Motor neuron (in vitro differentiated cells): ENCODE measurements at regions not wholly inside any gene's neighbourhood (a gene's known extent, or its start where the extent isn't known, plus 50 kb on each side); places are given as distances from the start of the nearest gene placed in this dataset.
"Not testable (repeated sequence)": the region's sequence is repeated elsewhere in the genome, so short reads cannot be mapped to it uniquely, and the experiment has no call there.

Source experiments
- ATAC-seq, 8 experiments: fragments of 200-7000 bp; cut with Tn5 transposase; replicated peaks in 6 of 8; 2 replicates each; pipeline ENCODE4 v1.8.0; 2021; ENCODE audit warnings: mild to moderate bottlenecking in 8 of 8, moderate library complexity in 8 of 8
- H3K27ac ChIP-seq, 2 donors: fragments of 250-450 bp; sonication (Bioruptor Pico); 2 replicates each; pipeline ENCODE4 v1.9.0; 2021; ENCODE audit warnings: antibody characterized with exemption in 2 of 2, mild to moderate bottlenecking in 2 of 2, moderate library complexity in 1 of 2
- H3K4me1 ChIP-seq, 2 donors: fragments of 250-450 bp; sonication (Bioruptor Pico); replicated peaks in 1 of 2; 2 replicates each; pipeline ENCODE4 v1.6.1; 2021; ENCODE audit warnings: antibody characterized with exemption in 2 of 2, mild to moderate bottlenecking in 2 of 2, moderate library complexity in 1 of 2
- H3K4me3 ChIP-seq, 5 donors: fragments of 250-450 bp; sonication (Bioruptor Pico); 2 replicates each; pipeline ENCODE4 v1.9.0; 2021; ENCODE audit warnings: antibody characterized with exemption in 5 of 5, mild to moderate bottlenecking in 5 of 5, moderate library complexity in 4 of 5
- WGBS, 10 experiments: fragments of 450-650 bp; shearing (Covaris generic); methylation state at CpG; one replicate each; pipeline ENCODE4 v1.0.0; 2022; 5-methylcytosine and 5-hydroxymethylcytosine counted together
- in situ Hi-C, 9 experiments: fragments of 400-800 bp; cut with MboI; loops; one replicate each; pipeline ENCODE4 v1.15.0; 2021; ENCODE audit warnings: low sequenced_read_pairs in 9 of 9, low pct_unique_long_range_greater_than_20kb in 2 of 9; ENCODE audit not compliant: unreplicated experiment in 9 of 9

DNA sequence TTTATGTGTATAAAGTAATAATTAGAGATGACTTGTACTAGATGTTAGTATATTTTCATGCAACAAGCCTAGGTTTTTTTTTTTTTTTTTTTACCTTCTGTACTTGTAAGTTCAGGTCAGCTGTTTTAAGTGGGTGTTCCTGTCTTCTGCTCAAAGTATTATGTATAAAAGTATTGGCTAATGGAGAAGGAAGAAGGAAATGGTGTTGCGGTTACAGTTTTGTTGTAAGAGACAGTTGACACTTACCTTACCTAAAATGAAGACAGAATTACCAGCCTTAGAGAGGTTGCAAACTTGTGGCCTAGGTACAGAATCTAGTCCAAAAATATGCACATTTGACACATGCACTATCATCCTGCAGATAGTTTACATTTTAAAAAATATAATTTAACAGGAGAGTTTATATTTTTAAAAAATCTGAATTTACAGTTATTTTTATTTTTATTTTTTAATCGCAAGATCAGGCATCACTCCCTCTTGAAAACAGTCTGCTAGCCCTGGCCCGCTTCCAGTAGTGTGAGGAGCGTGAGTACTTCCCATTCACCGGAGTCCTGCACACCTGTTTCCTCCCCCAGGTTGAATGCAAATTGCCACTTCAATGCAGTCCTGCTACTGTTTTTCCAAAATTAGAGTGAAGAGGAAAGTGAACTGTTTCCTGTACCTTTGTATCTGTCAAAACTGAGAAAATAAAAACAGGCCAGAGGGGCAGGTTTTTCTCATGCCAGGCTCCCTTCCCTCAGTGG lies 224.3 kb upstream of the SOX2 start:
- no peak overlapping the region for H3K27ac ChIP-seq
- WGBS, 10 experiments: 40 to 100% (median 80%) methylated on average over 1 to 5 of the region's 5 CpGs; no CpG with 5 or more reads in 1 of the 10 experiments

DNA sequence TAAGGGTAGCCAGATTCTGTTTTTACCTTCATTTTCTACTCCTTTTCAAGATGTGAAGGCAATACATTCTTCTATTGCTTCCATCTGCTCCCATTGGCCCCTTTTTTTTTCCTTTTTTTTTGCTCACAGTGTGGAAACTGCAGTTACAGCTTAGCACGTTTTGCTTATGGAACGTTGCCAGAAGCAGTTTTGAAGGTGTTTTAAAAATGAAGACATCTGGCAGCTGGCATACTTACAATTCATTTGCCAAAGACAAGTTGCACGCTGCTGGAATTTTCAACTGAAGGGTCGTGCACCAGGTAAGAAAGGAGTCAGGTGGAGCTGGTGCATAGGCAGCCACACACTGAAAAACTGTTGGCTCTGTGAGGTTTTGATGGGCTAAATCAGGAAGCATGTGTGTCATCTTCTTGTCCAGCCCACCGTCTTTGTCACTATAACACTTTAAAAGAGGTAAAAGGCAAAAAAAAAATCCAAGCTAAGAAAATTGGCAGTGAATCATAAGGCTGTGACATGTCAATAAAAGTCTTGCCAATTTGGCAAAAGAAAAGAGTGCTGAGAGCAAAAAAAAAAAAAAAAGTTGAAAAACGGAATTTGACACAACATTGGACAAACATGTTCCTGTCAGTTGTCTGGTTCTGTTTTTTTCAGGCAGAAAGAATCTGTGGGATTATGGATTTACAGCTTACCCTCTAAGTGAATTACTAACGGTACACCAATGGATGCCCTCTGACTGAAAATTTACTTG lies 225.4 kb upstream of the SOX2 start:
- H3K4me1 ChIP-seq: no peaks in the 10 kb centered on the region
- in situ Hi-C loops: no loop called here
- no peak overlapping the region for H3K27ac ChIP-seq
- H3K4me3 ChIP-seq: no peak overlapping the region
- no peak for ATAC-seq
- 0 to 83% (median 75%) methylated on average over 1 to 7 of the region's 7 CpGs for WGBS, 10 experiments

More for the DNA sequence above, 224.3 kb upstream of the SOX2 start:
- no peaks in the 10 kb centered on the region for H3K4me1 ChIP-seq
- in situ Hi-C loops: no loop called here
- H3K4me3 ChIP-seq: no peak overlapping the region
- ATAC-seq: no peak

DNA sequence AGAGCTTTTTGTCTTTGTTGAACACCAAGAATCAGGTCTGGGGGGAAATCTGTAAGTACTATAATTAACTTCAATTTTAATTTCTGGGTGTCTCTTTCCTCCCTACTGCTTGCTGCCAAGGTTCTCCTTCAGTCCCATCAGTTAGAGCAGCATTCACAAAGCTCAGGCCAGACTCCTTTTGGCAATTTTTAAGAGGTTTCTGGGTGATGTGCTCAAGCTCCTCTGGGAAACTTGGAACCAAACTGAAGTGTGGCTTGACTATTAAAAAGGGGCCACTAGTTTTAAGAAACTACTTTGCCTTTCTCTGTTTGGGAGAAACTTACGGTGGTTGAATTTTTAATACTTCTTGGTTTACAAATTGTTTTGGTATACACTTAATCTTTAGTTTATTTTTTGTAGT lies 227.7 kb upstream of the SOX2 start:
- no peak for ATAC-seq
- Histone ChIP-seq H3K4me3 (no peak overlapping the region), H3K4me1 (no peaks in the 10 kb centered on the region), H3K27ac (no peak overlapping the region)
- in situ Hi-C loops: no loop called here
- WGBS, 10 experiments: 11 to 100% (median 95%) methylated on average over 1 of the region's 1 CpG

DNA sequence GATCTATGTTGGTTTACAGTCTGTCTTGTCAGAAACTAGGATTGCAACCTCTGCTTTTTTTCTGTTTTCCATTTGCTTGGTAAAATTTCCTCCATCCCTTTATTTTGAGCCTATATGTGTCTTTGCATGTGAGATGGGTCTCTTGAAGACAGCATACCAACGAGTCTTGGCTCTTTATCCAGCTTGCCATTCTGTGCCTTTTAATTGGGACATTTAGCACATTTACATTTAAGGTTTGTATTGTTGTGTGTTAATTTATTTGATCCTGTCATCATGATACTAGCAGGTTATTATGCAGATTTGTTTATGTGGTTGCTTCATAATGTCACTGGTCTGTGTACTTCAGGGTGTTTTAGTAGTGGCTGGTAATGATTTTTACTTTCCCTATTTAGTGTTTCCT lies 236.6 kb upstream of the SOX2 start:
- H3K27ac ChIP-seq, H3K4me3 ChIP-seq, H3K4me1 ChIP-seq, ATAC-seq, in situ Hi-C loops: not testable (repeated sequence)
- WGBS, 10 experiments: 0 to 100% (median 70%) methylated on average over 1 of the region's 1 CpG

DNA sequence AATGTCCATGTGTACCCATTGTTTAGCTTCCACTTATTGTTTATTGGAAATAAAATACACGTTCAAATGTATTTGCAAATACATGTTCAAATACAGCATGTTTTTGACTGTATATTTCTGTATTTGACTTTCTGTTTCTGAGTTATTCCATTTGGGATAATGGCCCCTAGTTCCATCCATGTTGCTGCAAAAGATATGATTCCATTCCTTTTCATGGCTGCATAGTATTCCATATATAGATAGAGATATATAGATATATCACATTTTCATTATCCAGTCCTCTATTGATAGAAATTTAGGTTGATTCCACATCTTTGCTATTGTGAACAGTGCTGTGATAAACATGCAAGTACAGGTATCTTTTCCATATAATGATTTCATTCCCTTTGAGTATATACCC lies 241.4 kb upstream of the SOX2 start:
- Histone ChIP-seq H3K27ac (no peak overlapping the region), H3K4me1 (no peaks in the 10 kb centered on the region), H3K4me3 (no peak overlapping the region)
- ATAC-seq: no peak
- WGBS, 10 experiments: 22 to 100% (median 95%) methylated on average over 1 of the region's 1 CpG; no CpG with 5 or more reads in 2 of the 10 experiments
- in situ Hi-C loops: no loop called here

DNA sequence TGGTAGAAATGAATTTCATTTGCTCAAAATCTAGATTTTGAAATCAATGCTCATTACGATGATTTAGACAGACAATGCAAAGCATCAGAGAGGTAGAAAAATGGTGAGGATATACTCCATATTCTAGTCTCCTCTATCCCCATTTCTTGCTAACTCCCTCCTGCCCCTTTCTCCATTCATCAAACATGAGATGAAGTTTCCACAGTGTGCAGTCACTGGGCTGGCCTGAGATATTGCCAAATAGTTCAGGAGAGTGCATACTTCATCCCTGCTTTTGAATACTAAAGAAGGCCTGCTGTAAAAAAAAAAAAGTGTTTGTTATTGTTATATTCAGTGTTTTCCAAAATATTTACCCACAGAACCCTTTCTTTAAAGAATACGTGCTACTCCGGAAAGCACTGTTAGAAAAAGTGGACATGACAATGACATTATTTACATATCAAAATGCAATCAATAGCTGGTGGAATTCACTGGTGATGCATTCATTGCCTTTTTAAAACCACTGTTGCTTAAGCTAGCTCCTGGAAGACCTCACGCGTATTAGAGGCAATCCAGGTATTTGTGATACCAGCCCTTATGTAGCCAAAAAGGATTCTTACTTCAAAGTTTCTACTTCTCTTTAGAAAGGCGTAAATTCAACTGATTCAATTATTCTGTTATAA lies 247.6 kb upstream of the SOX2 start:
- Histone ChIP-seq H3K4me1 (peaks cover 7 to 9% of the 10 kb centered on the region in 2 donors), H3K4me3 (no peak overlapping the region), H3K27ac (no peak overlapping the region)
- in situ Hi-C loops: no loop called here
- WGBS, 10 experiments: 4 to 100% (median 61%) methylated on average over 2 to 6 of the region's 6 CpGs
- no peak for ATAC-seq

DNA sequence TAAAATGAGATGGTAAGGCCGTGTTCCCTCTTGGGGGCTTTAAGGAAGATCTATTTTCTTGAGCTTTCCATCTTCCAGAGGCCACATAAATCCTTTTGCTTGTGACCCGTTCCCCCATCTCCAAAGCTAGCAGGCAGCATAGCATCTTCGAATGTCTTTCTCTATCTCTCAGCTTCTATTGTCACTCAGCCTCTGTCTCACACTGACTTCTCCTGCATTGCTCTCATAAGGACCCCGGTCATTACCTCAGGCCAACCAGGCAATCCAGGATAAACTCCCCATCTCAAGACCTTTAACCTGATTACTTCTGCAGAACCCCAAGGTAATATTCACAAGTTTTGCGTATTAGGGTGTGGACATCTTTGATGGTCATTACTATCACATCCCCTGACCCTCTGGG lies 250.3 kb upstream of the SOX2 start:
- peaks cover 24 to 28% of the 10 kb centered on the region in 2 donors for H3K4me1 ChIP-seq
- no peak for ATAC-seq
- H3K27ac ChIP-seq: no peak overlapping the region
- no peak overlapping the region for H3K4me3 ChIP-seq
- WGBS, 10 experiments: 0 to 100% (median 85%) methylated on average over 2 to 5 of the region's 5 CpGs; no CpG with 5 or more reads in 1 of the 10 experiments
- in situ Hi-C loops: no loop called here

DNA sequence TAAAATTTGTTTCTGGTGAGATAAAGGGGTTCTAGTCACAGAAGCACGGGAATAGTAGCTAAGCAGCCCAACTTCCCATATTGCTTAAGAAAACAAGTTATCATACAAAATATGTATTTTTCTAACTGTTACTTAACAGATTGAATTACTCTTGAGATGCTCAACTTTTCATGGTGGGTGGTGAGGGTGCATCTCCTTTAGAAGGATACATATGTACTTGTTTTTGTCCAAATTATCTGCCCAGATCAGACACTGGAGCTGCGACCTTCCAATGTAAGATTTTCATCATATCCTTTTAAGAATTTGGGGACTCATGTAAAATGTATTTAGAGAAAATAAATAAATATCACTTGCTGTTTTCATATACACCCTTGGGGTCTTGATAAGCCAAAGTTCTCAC lies 252.2 kb upstream of the SOX2 start:
- in situ Hi-C loops: no loop called here
- 0 to 100% (median 50%) methylated on average over 1 to 2 of the region's 2 CpGs; no CpG with 5 or more reads in 2 of the 10 experiments for WGBS, 10 experiments
- Histone ChIP-seq H3K4me1 (peaks cover 40% of the 10 kb centered on the region in 2 donors), H3K27ac (no peak overlapping the region), H3K4me3 (no peak overlapping the region)
- ATAC-seq: no peak

DNA sequence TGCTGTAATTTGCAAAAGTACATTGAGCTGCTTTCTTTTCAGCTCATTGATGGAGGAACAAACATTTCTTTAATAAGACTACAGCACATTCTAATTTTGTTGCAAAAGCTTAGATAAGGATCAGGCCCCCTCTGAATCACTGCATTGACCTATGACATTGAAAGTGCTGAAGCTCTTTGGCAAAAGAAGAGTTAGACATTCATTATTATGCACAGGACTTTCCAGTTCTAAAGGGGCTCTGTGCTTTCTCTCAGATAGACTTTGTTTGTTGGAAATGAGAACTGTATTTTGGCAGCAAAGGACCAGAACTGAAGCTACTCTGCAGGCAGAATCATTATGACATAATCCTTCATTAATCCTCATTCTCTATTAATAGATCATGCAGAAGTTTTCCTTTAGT lies 252.9 kb upstream of the SOX2 start:
- no peak overlapping the region for H3K4me3 ChIP-seq
- H3K27ac ChIP-seq: no peak overlapping the region
- peak in 4 of 8 experiments; percentile 30 to 61 (median 38) for ATAC-seq
- H3K4me1 ChIP-seq: peaks cover 36 to 37% of the 10 kb centered on the region in 2 donors
- in situ Hi-C loops: no loop called here

DNA sequence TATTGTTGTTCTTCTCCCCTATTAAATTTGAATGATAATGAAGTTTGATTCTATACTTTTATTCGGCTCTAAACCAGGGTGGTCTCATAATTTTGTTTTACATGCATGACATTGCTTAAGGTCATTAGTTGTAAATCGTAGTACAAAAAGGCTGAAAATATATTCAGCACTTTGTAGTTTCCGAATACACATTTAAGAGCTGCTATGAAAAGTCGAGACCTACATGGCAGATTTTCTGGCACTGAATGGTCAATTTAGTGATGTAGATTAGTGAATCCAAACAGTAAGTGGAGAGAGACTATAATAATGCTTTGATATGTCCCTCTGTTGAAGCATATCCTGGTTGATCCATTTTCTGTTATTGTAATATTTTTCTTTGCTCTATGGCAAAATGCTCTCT lies 254.0 kb upstream of the SOX2 start:
- H3K4me3 ChIP-seq: no peak overlapping the region
- no peak overlapping the region for H3K27ac ChIP-seq
- no peak for ATAC-seq
- in situ Hi-C loops: no loop called here
- peaks cover 36 to 37% of the 10 kb centered on the region in 2 donors for H3K4me1 ChIP-seq
- WGBS, 10 experiments: 0 to 100% (median 37%) methylated on average over 1 to 4 of the region's 4 CpGs

DNA sequence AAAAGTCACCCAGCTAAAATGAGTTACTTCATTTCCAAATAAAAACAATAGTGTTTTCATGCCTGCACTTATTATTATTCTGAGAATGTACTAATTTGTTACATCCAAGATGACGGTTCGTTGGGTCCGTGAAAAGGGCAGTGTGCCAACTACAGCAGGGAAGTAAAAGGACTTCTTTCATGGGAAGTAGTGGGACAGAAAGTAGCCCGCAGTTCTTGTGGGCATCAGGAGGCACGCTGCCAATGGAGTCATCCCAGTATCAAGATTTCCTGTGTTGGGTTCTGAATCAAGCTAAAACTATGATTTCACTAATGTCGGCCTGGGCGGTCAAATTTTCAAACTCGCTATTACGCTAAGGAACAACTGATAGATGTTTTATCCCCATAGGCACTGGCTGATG lies 254.5 kb upstream of the SOX2 start:
- H3K4me3 ChIP-seq: no peak overlapping the region
- WGBS, 10 experiments: 20 to 93% (median 79%) methylated on average over 1 to 9 of the region's 9 CpGs
- in situ Hi-C loops: no loop called here
- peaks cover 36 to 37% of the 10 kb centered on the region in 2 donors for H3K4me1 ChIP-seq
- no peak overlapping the region for H3K27ac ChIP-seq
- ATAC-seq: peak in 2 of 8 experiments; percentile 25 to 28

DNA sequence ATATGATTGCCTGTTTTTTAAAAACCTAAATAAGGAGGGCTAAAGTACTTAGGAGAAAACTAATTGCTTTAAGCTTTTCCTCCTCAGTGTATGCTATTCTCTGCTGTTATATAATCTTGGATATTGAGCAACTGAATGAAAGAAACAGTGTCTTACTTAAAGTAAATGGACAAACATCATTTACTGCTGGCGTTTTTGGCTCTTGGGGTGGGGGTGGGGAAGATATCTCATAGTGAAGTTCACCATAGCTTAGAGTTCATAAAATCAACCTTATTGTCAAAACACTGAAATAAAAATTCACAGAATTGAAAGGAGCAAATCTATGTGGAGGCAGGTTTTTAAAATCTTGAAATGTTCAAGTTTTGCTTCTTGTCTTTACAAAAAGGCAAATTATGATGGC lies 256.4 kb upstream of the SOX2 start:
- ATAC-seq: no peak
- Histone ChIP-seq H3K27ac (no peak overlapping the region), H3K4me1 (peaks cover 36 to 37% of the 10 kb centered on the region in 2 donors), H3K4me3 (no peak overlapping the region)
- 0 to 67% (median 9%) methylated on average over 1 of the region's 1 CpG; no CpG with 5 or more reads in 4 of the 10 experiments for WGBS, 10 experiments
- in situ Hi-C loops: no loop called here

DNA sequence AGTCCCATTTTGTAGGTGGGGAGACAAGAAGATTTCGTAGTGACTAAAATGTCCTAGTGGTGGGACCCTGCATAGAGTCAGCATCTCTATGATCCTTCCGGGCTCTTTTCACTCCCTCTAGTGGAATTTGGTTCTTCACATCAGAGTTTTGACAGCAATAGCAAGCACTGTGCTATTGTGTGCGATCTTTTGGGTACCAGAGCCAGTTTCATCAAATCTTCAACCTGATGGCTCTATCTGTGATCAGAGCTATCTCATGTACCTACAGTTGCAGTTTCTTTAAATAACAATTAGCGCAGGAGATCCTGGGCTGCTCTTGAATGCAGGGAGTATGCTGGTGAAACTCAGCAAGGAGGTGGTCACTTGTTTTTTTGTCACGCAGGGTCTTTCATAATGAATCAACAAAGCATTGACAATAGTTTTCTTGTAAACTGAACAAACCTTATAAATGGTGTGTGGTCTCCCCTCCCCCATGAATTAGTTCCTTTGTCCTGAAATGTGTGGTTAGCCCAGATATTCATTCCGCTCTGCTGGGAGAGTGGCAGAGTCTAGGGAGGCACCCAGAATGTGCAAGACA lies 257.2 kb upstream of the SOX2 start:
- in situ Hi-C loops: no loop called here

More for the DNA sequence above, 257.2 kb upstream of the SOX2 start:
- no peak overlapping the region for H3K27ac ChIP-seq
- peak in 5 of 8 experiments; percentile 41 to 82 (median 64) for ATAC-seq
- WGBS, 10 experiments: 0 to 84% (median 60%) methylated on average over 2 to 5 of the region's 6 CpGs
- H3K4me3 ChIP-seq: no peak overlapping the region
- H3K4me1 ChIP-seq: peaks cover 35 to 36% of the 10 kb centered on the region in 2 donors
